Astrocyte of the spinal cord (primary cell): ENCODE measurements at regions not wholly inside any gene's neighbourhood (a gene's known extent, or its start where the extent isn't known, plus 50 kb on each side); places are given as distances from the start of the nearest gene placed in this dataset.

ENCODE experiments used
- DNase-seq: peaks from one replicate; pipeline ENCODE4 v3.0.0; 2011; ENCODE audit warnings: low read depth, low spot score
- H3K4me3 ChIP-seq: 2 replicates; pipeline ENCODE4 v1.5.1; 2011; ENCODE audit warnings: low read depth, mild to moderate bottlenecking, low read length, moderate library complexity
- CTCF ChIP-seq: IDR thresholded peaks from 2 replicates; pipeline ENCODE4 v1.5.1; 2012; ENCODE audit warnings: low read depth, mild to moderate bottlenecking, low read length, inconsistent platforms
- in situ Hi-C: cut with HindIII; loops from 2 replicates; pipeline ENCODE4 v1.10.0; 2017; ENCODE audit warnings: low sequenced_read_pairs

GRCh38 chr6:1044040-1044836 is 267.7 kb upstream of the FOXQ1 start:
- in situ Hi-C loops, result no loop called here
- DNase-seq, result no peak
- H3K4me3 ChIP-seq, result no peak overlapping the region
- TF ChIP-seq CTCF, result no peak

- no peak for DNase-seq
- TF ChIP-seq CTCF, result no peak
- H3K4me3 ChIP-seq, result no peak overlapping the region
- in situ Hi-C loops, result no loop called here
Observed at GRCh38 chr6:1043458-1043836, 268.5 kb upstream of the FOXQ1 start.

GRCh38 chr6:1042583-1043457 is 269.1 kb upstream of the FOXQ1 start:
- no peak for TF ChIP-seq CTCF
- DNase-seq, result no peak
- in situ Hi-C loops, result no loop called here
- H3K4me3 ChIP-seq, result no peak overlapping the region

- no peak overlapping the region for H3K4me3 ChIP-seq
- DNase-seq, result no peak
- in situ Hi-C loops, result no loop called here
- no peak for TF ChIP-seq CTCF
Observed at GRCh38 chr6:1040393-1040792, 271.5 kb upstream of the FOXQ1 start.

- no peak for TF ChIP-seq CTCF
- no peak overlapping the region for H3K4me3 ChIP-seq
- in situ Hi-C loops, result no loop called here
- no peak for DNase-seq
Observed at GRCh38 chr6:1039746-1040145, 272.2 kb upstream of the FOXQ1 start.

GRCh38 chr6:1039191-1039590 is 272.7 kb upstream of the FOXQ1 start:
- in situ Hi-C loops, result no loop called here
- TF ChIP-seq CTCF, result no peak
- no peak overlapping the region for H3K4me3 ChIP-seq
- no peak for DNase-seq
